Neural progenitor cell (in vitro differentiated cells): ENCODE measurements at regions not wholly inside any gene's neighbourhood (a gene's known extent, or its start where the extent isn't known, plus 50 kb on each side); places are given as distances from the start of the nearest gene placed in this dataset.
"Not testable (repeated sequence)": the region's sequence is repeated elsewhere in the genome, so short reads cannot be mapped to it uniquely, and the experiment has no call there.

Source experiments
- EZH2 ChIP-seq: fragments of 200-600 bp; sonication (generic); IDR thresholded peaks from 2 replicates; pipeline ENCODE4 v1.6.1; 2017; ENCODE audit warnings: antibody characterized with exemption, mild to moderate bottlenecking, moderate library complexity
- TF ChIP-seq, protein P1 (sequence below): fragments of 200-600 bp; sonication (generic); IDR thresholded peaks from 2 replicates; pipeline ENCODE4 v1.5.1; 2017; ENCODE audit warnings: antibody characterized with exemption, mild to moderate bottlenecking

- TF ChIP-seq, protein P1, sequence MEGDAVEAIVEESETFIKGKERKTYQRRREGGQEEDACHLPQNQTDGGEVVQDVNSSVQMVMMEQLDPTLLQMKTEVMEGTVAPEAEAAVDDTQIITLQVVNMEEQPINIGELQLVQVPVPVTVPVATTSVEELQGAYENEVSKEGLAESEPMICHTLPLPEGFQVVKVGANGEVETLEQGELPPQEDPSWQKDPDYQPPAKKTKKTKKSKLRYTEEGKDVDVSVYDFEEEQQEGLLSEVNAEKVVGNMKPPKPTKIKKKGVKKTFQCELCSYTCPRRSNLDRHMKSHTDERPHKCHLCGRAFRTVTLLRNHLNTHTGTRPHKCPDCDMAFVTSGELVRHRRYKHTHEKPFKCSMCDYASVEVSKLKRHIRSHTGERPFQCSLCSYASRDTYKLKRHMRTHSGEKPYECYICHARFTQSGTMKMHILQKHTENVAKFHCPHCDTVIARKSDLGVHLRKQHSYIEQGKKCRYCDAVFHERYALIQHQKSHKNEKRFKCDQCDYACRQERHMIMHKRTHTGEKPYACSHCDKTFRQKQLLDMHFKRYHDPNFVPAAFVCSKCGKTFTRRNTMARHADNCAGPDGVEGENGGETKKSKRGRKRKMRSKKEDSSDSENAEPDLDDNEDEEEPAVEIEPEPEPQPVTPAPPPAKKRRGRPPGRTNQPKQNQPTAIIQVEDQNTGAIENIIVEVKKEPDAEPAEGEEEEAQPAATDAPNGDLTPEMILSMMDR = not testable (repeated sequence)
- not testable (repeated sequence) for TF ChIP-seq EZH2
These were observed 111.6 kb upstream of the TPTE start for GRCh38 chr21:10409786-10410185.
